ENCODE measurements at regions not wholly inside any gene's neighbourhood (a gene's known extent, or its start where the extent isn't known, plus 50 kb on each side); places are given as distances from the start of the nearest gene placed in this dataset.

DNA sequence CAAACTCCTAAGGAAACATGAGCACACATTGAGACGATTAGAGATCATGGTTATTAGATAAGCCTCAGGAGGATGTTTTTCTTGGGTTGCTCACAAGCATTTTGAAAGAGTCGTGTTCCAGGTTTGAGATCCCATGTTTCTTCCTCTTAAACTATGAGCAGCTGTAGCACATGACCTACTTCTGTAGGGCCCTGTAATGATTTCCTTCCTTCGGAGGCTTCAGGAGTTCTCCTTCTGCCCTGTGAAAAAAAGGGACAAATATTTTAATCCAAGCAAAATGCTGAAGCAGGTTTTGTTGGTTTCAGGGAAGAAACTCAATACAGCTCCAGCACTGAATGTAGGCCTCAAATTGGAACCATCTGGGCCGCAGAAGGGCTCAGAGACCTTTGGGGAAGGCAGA lies 82.6 kb downstream of the POU3F3 start:
- Mint-ChIP-seq H3K4me3 (no peak overlapping the region), H3K9me3 (no peaks in the 10 kb centered on the region), H3K36me3 (no peaks in the 10 kb centered on the region), H3K27ac (no peak overlapping the region), H3K4me1 (peaks cover 5% of the 10 kb centered on the region), H3K27me3 (ENCODE audit: low read depth) (no peaks in the 10 kb centered on the region)
- POLR2A ChIA-PET, result interaction anchor here (0.6 kb wide), 1 partner anchor 647 kb away, joined by 3 read pairs; no protein-coding TSS in a partner anchor
- DNase-seq (ENCODE audit: low spot score) (no peak), ATAC-seq (no peak)
- no peak for TF ChIP-seq SMAD4 (CRISPR knock-in tag; IDR thresholded peaks at IDR 0.05)
- no peak for TF ChIP-seq ZNF219 (CRISPR knock-in tag; IDR thresholded peaks at IDR 0.05; ENCODE audit: borderline replicate concordance)
- TF ChIP-seq ZNF532 (CRISPR knock-in tag; IDR thresholded peaks at IDR 0.05; ENCODE audit: borderline replicate concordance), result no peak
- TF ChIP-seq NR2C2 (CRISPR knock-in tag; IDR thresholded peaks at IDR 0.05), result no peak
- no peak for TF ChIP-seq FOXK1 (CRISPR knock-in tag; IDR thresholded peaks at IDR 0.05)
- TF ChIP-seq OVOL2 (CRISPR knock-in tag; IDR thresholded peaks at IDR 0.05; ENCODE audit: borderline replicate concordance), result no peak
- TF ChIP-seq ATF1 (CRISPR knock-in tag; IDR thresholded peaks at IDR 0.05), result no peak
- TF ChIP-seq ELF4 (CRISPR knock-in tag; IDR thresholded peaks at IDR 0.05; ENCODE audit: low read depth), result no peak
- CTCF ChIA-PET, result no interaction called here

DNA sequence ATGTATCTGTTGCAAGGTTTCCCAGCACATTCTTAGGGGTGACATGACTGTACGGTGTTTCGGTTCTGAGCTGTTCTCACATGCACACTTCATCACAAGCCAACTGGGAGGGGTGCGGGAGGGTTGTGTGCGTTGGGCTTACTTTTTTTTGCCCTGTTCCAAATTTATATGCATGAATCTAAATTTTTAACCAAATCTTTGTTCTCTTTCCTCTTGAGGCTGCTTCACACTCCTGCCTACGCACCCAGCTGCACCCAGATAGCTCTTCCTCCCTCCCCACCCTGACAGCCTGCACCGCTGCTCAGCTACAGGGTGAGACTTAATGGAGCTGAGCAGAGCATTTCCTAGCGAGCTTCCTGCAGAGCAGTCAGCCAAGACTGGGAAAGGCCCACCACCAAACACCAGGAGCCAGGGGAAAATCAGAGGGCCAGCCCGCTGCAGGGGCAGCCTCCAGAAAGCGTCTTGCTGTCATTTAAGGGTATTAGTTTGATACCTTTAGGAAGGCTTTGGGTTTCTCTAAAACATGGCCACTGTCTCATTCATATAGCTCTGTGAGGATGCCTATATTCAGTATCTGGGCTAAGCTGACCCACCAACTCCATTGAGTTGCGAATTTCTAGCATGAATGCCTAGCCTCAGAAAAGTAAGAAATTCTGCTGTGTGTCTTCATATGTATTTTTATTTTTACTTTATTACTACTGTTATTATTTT lies 84.5 kb downstream of the POU3F3 start:
- no peaks in the 10 kb centered on the region for H3K9me3 Mint-ChIP-seq
- no peaks in the 10 kb centered on the region for H3K27me3 Mint-ChIP-seq (ENCODE audit: low read depth)
- POLR2A ChIA-PET, result interaction anchor here (0.6 kb wide), 1 partner anchor 1319 kb away, joined by 5 read pairs; no protein-coding TSS in a partner anchor
- no peak for ATAC-seq
- H3K36me3 Mint-ChIP-seq, result no peaks in the 10 kb centered on the region
- CTCF ChIA-PET, result no interaction called here
- H3K4me3 Mint-ChIP-seq, result no peak overlapping the region
- H3K27ac Mint-ChIP-seq, result no peak overlapping the region
- DNase-seq (ENCODE audit: low spot score), result no peak
- H3K4me1 Mint-ChIP-seq, result peaks cover 5% of the 10 kb centered on the region
- no peak for TF ChIP-seq ZNF671 (CRISPR knock-in tag; IDR thresholded peaks at IDR 0.05)
- no peak for TF ChIP-seq SMAD3 (CRISPR knock-in tag; IDR thresholded peaks at IDR 0.05; ENCODE audit: borderline replicate concordance)
- TF ChIP-seq MLX (CRISPR knock-in tag; IDR thresholded peaks at IDR 0.05), result no peak
- no peak for TF ChIP-seq ZNF219 (CRISPR knock-in tag; IDR thresholded peaks at IDR 0.05; ENCODE audit: borderline replicate concordance)
- TF ChIP-seq CREM (CRISPR knock-in tag; IDR thresholded peaks at IDR 0.05), result no peak
- TF ChIP-seq CBFB (CRISPR knock-in tag; IDR thresholded peaks at IDR 0.05; ENCODE audit: low read depth), result no peak
- no peak for TF ChIP-seq USF2 (CRISPR knock-in tag; IDR thresholded peaks at IDR 0.05)
- TF ChIP-seq JUN (CRISPR knock-in tag; IDR thresholded peaks at IDR 0.05), result no peak
- TF ChIP-seq, protein P1, sequence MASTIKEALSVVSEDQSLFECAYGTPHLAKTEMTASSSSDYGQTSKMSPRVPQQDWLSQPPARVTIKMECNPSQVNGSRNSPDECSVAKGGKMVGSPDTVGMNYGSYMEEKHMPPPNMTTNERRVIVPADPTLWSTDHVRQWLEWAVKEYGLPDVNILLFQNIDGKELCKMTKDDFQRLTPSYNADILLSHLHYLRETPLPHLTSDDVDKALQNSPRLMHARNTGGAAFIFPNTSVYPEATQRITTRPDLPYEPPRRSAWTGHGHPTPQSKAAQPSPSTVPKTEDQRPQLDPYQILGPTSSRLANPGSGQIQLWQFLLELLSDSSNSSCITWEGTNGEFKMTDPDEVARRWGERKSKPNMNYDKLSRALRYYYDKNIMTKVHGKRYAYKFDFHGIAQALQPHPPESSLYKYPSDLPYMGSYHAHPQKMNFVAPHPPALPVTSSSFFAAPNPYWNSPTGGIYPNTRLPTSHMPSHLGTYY (CRISPR knock-in tag; IDR thresholded peaks at IDR 0.05), result no peak
- no peak for TF ChIP-seq PRDM15 (CRISPR knock-in tag; IDR thresholded peaks at IDR 0.05)
- no peak for TF ChIP-seq SOX15 (CRISPR knock-in tag; IDR thresholded peaks at IDR 0.05)
- no peak for TF ChIP-seq ESRRA (CRISPR knock-in tag; IDR thresholded peaks at IDR 0.05; ENCODE audit: borderline replicate concordance)
- no peak for TF ChIP-seq RORB (CRISPR knock-in tag; IDR thresholded peaks at IDR 0.05)
- TF ChIP-seq NFE2L1 (CRISPR knock-in tag; IDR thresholded peaks at IDR 0.05), result no peak

Data from WTC11 (cell line).